Suprapubic skin (tissue), 4 donors: ENCODE measurements at regions not wholly inside any gene's neighbourhood (a gene's known extent, or its start where the extent isn't known, plus 50 kb on each side); places are given as distances from the start of the nearest gene placed in this dataset.

ENCODE experiments used
- DNase-seq, 2 donors: peaks; one replicate each; pipeline ENCODE4 v3.0.0-alpha.2; 2019; ENCODE audit warnings: low spot score in 2 of 2
- H3K27ac ChIP-seq: fragments of 200-600 bp; sonication (generic); one replicate; pipeline ENCODE4 v1.5.1; 2019
- H3K27me3 ChIP-seq: fragments of 200-600 bp; sonication (generic); one replicate; pipeline ENCODE4 v1.5.1; 2019
- H3K36me3 ChIP-seq: fragments of 200-600 bp; sonication (generic); one replicate; pipeline ENCODE4 v1.5.1; 2019
- H3K4me1 ChIP-seq: fragments of 200-600 bp; sonication (generic); one replicate; pipeline ENCODE4 v1.5.1; 2019
- H3K4me3 ChIP-seq: fragments of 200-600 bp; sonication (generic); one replicate; pipeline ENCODE4 v1.5.1; 2019; ENCODE audit warnings: mild to moderate bottlenecking
- H3K9me3 ChIP-seq: fragments of 200-600 bp; sonication (generic); one replicate; pipeline ENCODE4 v1.5.1; 2019
- CTCF ChIP-seq, 2 donors: fragments of 200-600 bp in 1 of 2; fragments of 450-650 bp in 1 of 2; sonication (generic) in 1 of 2; IDR thresholded peaks; one replicate each; pipeline ENCODE4 v1.5.1; 2016 to 2019; ENCODE audit warnings: antibody characterized with exemption in 2 of 2, mild to moderate bottlenecking in 1 of 2, moderate library complexity in 1 of 2
- EP300 ChIP-seq: sonication (generic); formaldehyde crosslinking; IDR thresholded peaks from one replicate; pipeline ENCODE4 v1.6.1; 2017; ENCODE audit warnings: antibody characterized with exemption
- POLR2A ChIP-seq, 2 donors: fragments of 450-650 bp; IDR thresholded peaks; one replicate each; pipeline ENCODE4 v1.6.1; 2017; ENCODE audit warnings: antibody characterized with exemption in 2 of 2, mild to moderate bottlenecking in 2 of 2, moderate library complexity in 2 of 2
- POLR2AphosphoS5 ChIP-seq, 3 donors: sonication (generic); formaldehyde crosslinking; IDR thresholded peaks; one replicate each; pipeline ENCODE4 v1.6.1; 2017; ENCODE audit warnings: antibody characterized with exemption in 3 of 3
- WGBS: methylation state at CpG from one replicate; pipeline ENCODE4 v1.1.5; 2018; 5-methylcytosine and 5-hydroxymethylcytosine counted together

- DNase-seq, result no peak
- H3K36me3 ChIP-seq, result peaks cover 30% of the 10 kb centered on the region
- H3K27ac ChIP-seq, result no peak overlapping the region
- WGBS, result 49% methylated on average over 6 of the region's 9 CpGs
- no peak overlapping the region for H3K4me3 ChIP-seq
- no peaks in the 10 kb centered on the region for H3K9me3 ChIP-seq
- H3K4me1 ChIP-seq, result peaks cover 44% of the 10 kb centered on the region
- no peaks in the 10 kb centered on the region for H3K27me3 ChIP-seq
- no peak for TF ChIP-seq CTCF (IDR thresholded peaks at IDR 0.05)
- TF ChIP-seq POLR2AphosphoS5 (IDR thresholded peaks at IDR 0.05), result no peak
- TF ChIP-seq POLR2A (IDR thresholded peaks at IDR 0.05), result no peak
- no peak for TF ChIP-seq EP300
These were observed 53.1 kb downstream of the SYNE3 start for GRCh38 chr14:95463171-95463901.

GRCh38 chr14:95462491-95462890 lies 54.0 kb downstream of the SYNE3 start:
- Histone ChIP-seq H3K9me3 (no peaks in the 10 kb centered on the region), H3K4me3 (no peak overlapping the region), H3K36me3 (peaks cover 22% of the 10 kb centered on the region), H3K4me1 (peaks cover 41% of the 10 kb centered on the region), H3K27ac (no peak overlapping the region), H3K27me3 (no peaks in the 10 kb centered on the region)
- WGBS, result 94% methylated on average over 6 of the region's 10 CpGs
- TF ChIP-seq POLR2AphosphoS5 (IDR thresholded peaks at IDR 0.05) (no peak), EP300 (no peak), CTCF (IDR thresholded peaks at IDR 0.05) (no peak), POLR2A (IDR thresholded peaks at IDR 0.05) (no peak)
- no peak for DNase-seq

- H3K27ac ChIP-seq, result no peak overlapping the region
- TF ChIP-seq POLR2A (IDR thresholded peaks at IDR 0.05) (no peak), CTCF (IDR thresholded peaks at IDR 0.05) (no peak), EP300 (no peak), POLR2AphosphoS5 (IDR thresholded peaks at IDR 0.05) (peak in 1 of 3 donors; percentile 12)
- no peaks in the 10 kb centered on the region for H3K9me3 ChIP-seq
- H3K4me3 ChIP-seq, result no peak overlapping the region
- peaks cover 7% of the 10 kb centered on the region for H3K36me3 ChIP-seq
- 40% methylated on average over 28 of the region's 29 CpGs for WGBS
- peak in 1 of 2 donors; percentile 81 for DNase-seq
- H3K4me1 ChIP-seq, result peaks cover 46% of the 10 kb centered on the region
- H3K27me3 ChIP-seq, result no peaks in the 10 kb centered on the region
These were observed 55.6 kb downstream of the SYNE3 start for GRCh38 chr14:95460647-95461478.

- Histone ChIP-seq H3K4me3 (no peak overlapping the region), H3K27me3 (no peaks in the 10 kb centered on the region), H3K27ac (no peak overlapping the region), H3K36me3 (peaks cover 14% of the 10 kb centered on the region), H3K9me3 (no peaks in the 10 kb centered on the region), H3K4me1 (peaks cover 40% of the 10 kb centered on the region)
- WGBS, result 95% methylated on average over 3 of the region's 3 CpGs
- DNase-seq, result no peak
- TF ChIP-seq POLR2AphosphoS5 (IDR thresholded peaks at IDR 0.05) (no peak), CTCF (IDR thresholded peaks at IDR 0.05) (no peak), POLR2A (IDR thresholded peaks at IDR 0.05) (no peak), EP300 (no peak)
These were observed 57.5 kb downstream of the SYNE3 start for GRCh38 chr14:95458906-95459305.

- Histone ChIP-seq H3K36me3 (peaks cover 14% of the 10 kb centered on the region), H3K27ac (no peak overlapping the region), H3K9me3 (no peaks in the 10 kb centered on the region), H3K4me1 (peaks cover 35% of the 10 kb centered on the region), H3K27me3 (no peaks in the 10 kb centered on the region), H3K4me3 (no peak overlapping the region)
- no peak for DNase-seq
- WGBS, result 88% methylated on average over 4 of the region's 4 CpGs
- TF ChIP-seq EP300 (no peak), POLR2AphosphoS5 (IDR thresholded peaks at IDR 0.05) (no peak), POLR2A (IDR thresholded peaks at IDR 0.05) (no peak), CTCF (IDR thresholded peaks at IDR 0.05) (no peak)
These were observed 58.0 kb downstream of the SYNE3 start for GRCh38 chr14:95458459-95458858.
